ENCODE measurements at regions not wholly inside any gene's neighbourhood (a gene's known extent, or its start where the extent isn't known, plus 50 kb on each side); places are given as distances from the start of the nearest gene placed in this dataset.

- H3K27me3 ChIP-seq (ENCODE audit: control insufficient read depth, insufficient read depth, low read length), result no peaks in the 10 kb centered on the region
- no peak overlapping the region for H3K4me3 ChIP-seq (ENCODE audit: low read length)
- H3K36me3 ChIP-seq (ENCODE audit: control insufficient read depth, insufficient read depth, low read length), result no peaks in the 10 kb centered on the region
- H3K4me1 ChIP-seq (ENCODE audit: control insufficient read depth, insufficient read depth, low read length), result peaks cover 3% of the 10 kb centered on the region
- no peak overlapping the region for H3K9ac ChIP-seq (ENCODE audit: low read length)
- no peak overlapping the region for H3K27ac ChIP-seq (ENCODE audit: low read depth, low read length)
Measured at GRCh38 chr16:85984231-85984880, 85.4 kb downstream of the IRF8 start.

- no peaks in the 10 kb centered on the region for H3K27me3 ChIP-seq (ENCODE audit: control insufficient read depth, insufficient read depth, low read length)
- H3K27ac ChIP-seq (ENCODE audit: low read depth, low read length), result no peak overlapping the region
- H3K4me1 ChIP-seq (ENCODE audit: control insufficient read depth, insufficient read depth, low read length), result peaks cover 3% of the 10 kb centered on the region
- H3K4me3 ChIP-seq (ENCODE audit: low read length), result peak overlapping the region; percentile 23
- H3K9ac ChIP-seq (ENCODE audit: low read length), result no peak overlapping the region
- no peaks in the 10 kb centered on the region for H3K36me3 ChIP-seq (ENCODE audit: control insufficient read depth, insufficient read depth, low read length)
Measured at GRCh38 chr16:85984947-85985451, 86.0 kb downstream of the IRF8 start.

GRCh38 chr16:85986931-85987749 is 88.2 kb downstream of the IRF8 start:
- H3K9ac ChIP-seq (ENCODE audit: low read length), result no peak overlapping the region
- no peaks in the 10 kb centered on the region for H3K27me3 ChIP-seq (ENCODE audit: control insufficient read depth, insufficient read depth, low read length)
- peaks cover 3% of the 10 kb centered on the region for H3K4me1 ChIP-seq (ENCODE audit: control insufficient read depth, insufficient read depth, low read length)

GRCh38 chr16:85987750-85988078 is 88.8 kb downstream of the IRF8 start:
- Histone ChIP-seq H3K4me3 (ENCODE audit: low read length) (no peak overlapping the region), H3K27me3 (ENCODE audit: control insufficient read depth, insufficient read depth, low read length) (no peaks in the 10 kb centered on the region), H3K4me1 (ENCODE audit: control insufficient read depth, insufficient read depth, low read length) (peaks cover 3% of the 10 kb centered on the region), H3K27ac (ENCODE audit: low read depth, low read length) (no peak overlapping the region), H3K36me3 (ENCODE audit: control insufficient read depth, insufficient read depth, low read length) (no peaks in the 10 kb centered on the region), H3K9ac (ENCODE audit: low read length) (no peak overlapping the region)

More at GRCh38 chr16:85986931-85987749, 88.2 kb downstream of the IRF8 start:
- no peak overlapping the region for H3K27ac ChIP-seq (ENCODE audit: low read depth, low read length)
- H3K4me3 ChIP-seq (ENCODE audit: low read length), result peak overlapping the region; percentile 17
- no peaks in the 10 kb centered on the region for H3K36me3 ChIP-seq (ENCODE audit: control insufficient read depth, insufficient read depth, low read length)

GRCh38 chr16:85988306-85988705 is 89.3 kb downstream of the IRF8 start:
- Histone ChIP-seq H3K9ac (ENCODE audit: low read length) (no peak overlapping the region), H3K4me1 (ENCODE audit: control insufficient read depth, insufficient read depth, low read length) (peaks cover 3% of the 10 kb centered on the region), H3K27ac (ENCODE audit: low read depth, low read length) (no peak overlapping the region), H3K27me3 (ENCODE audit: control insufficient read depth, insufficient read depth, low read length) (no peaks in the 10 kb centered on the region), H3K4me3 (ENCODE audit: low read length) (no peak overlapping the region), H3K36me3 (ENCODE audit: control insufficient read depth, insufficient read depth, low read length) (no peaks in the 10 kb centered on the region)

- Histone ChIP-seq H3K4me1 (ENCODE audit: control insufficient read depth, insufficient read depth, low read length) (peaks cover 3% of the 10 kb centered on the region), H3K27me3 (ENCODE audit: control insufficient read depth, insufficient read depth, low read length) (no peaks in the 10 kb centered on the region), H3K4me3 (ENCODE audit: low read length) (no peak overlapping the region), H3K36me3 (ENCODE audit: control insufficient read depth, insufficient read depth, low read length) (no peaks in the 10 kb centered on the region), H3K9ac (ENCODE audit: low read length) (no peak overlapping the region), H3K27ac (ENCODE audit: low read depth, low read length) (no peak overlapping the region)
Measured at GRCh38 chr16:85988723-85989313, 89.9 kb downstream of the IRF8 start.

GRCh38 chr16:85989376-85989775 is 90.4 kb downstream of the IRF8 start:
- peaks cover 3% of the 10 kb centered on the region for H3K4me1 ChIP-seq (ENCODE audit: control insufficient read depth, insufficient read depth, low read length)
- H3K27ac ChIP-seq (ENCODE audit: low read depth, low read length), result no peak overlapping the region
- H3K9ac ChIP-seq (ENCODE audit: low read length), result no peak overlapping the region
- no peaks in the 10 kb centered on the region for H3K36me3 ChIP-seq (ENCODE audit: control insufficient read depth, insufficient read depth, low read length)
- no peak overlapping the region for H3K4me3 ChIP-seq (ENCODE audit: low read length)
- no peaks in the 10 kb centered on the region for H3K27me3 ChIP-seq (ENCODE audit: control insufficient read depth, insufficient read depth, low read length)

- H3K4me1 ChIP-seq (ENCODE audit: control insufficient read depth, insufficient read depth, low read length), result peaks cover 2% of the 10 kb centered on the region
- H3K4me3 ChIP-seq (ENCODE audit: low read length), result no peak overlapping the region
- no peak overlapping the region for H3K27ac ChIP-seq (ENCODE audit: low read depth, low read length)
- no peaks in the 10 kb centered on the region for H3K36me3 ChIP-seq (ENCODE audit: control insufficient read depth, insufficient read depth, low read length)
- no peaks in the 10 kb centered on the region for H3K27me3 ChIP-seq (ENCODE audit: control insufficient read depth, insufficient read depth, low read length)
- no peak overlapping the region for H3K9ac ChIP-seq (ENCODE audit: low read length)
Measured at GRCh38 chr16:85989863-85990643, 91.1 kb downstream of the IRF8 start.

GRCh38 chr16:85990861-85991301 is 91.9 kb downstream of the IRF8 start:
- no peaks in the 10 kb centered on the region for H3K4me1 ChIP-seq (ENCODE audit: control insufficient read depth, insufficient read depth, low read length)
- no peak overlapping the region for H3K27ac ChIP-seq (ENCODE audit: low read depth, low read length)
- no peaks in the 10 kb centered on the region for H3K36me3 ChIP-seq (ENCODE audit: control insufficient read depth, insufficient read depth, low read length)
- H3K4me3 ChIP-seq (ENCODE audit: low read length), result no peak overlapping the region
- H3K27me3 ChIP-seq (ENCODE audit: control insufficient read depth, insufficient read depth, low read length), result no peaks in the 10 kb centered on the region
- H3K9ac ChIP-seq (ENCODE audit: low read length), result no peak overlapping the region

GRCh38 chr16:85991425-85991824 is 92.5 kb downstream of the IRF8 start:
- Histone ChIP-seq H3K4me3 (ENCODE audit: low read length) (no peak overlapping the region), H3K36me3 (ENCODE audit: control insufficient read depth, insufficient read depth, low read length) (no peaks in the 10 kb centered on the region), H3K27ac (ENCODE audit: low read depth, low read length) (no peak overlapping the region), H3K4me1 (ENCODE audit: control insufficient read depth, insufficient read depth, low read length) (no peaks in the 10 kb centered on the region), H3K9ac (ENCODE audit: low read length) (no peak overlapping the region), H3K27me3 (ENCODE audit: control insufficient read depth, insufficient read depth, low read length) (no peaks in the 10 kb centered on the region)

- H3K27me3 ChIP-seq (ENCODE audit: control insufficient read depth, insufficient read depth, low read length), result peaks cover 2% of the 10 kb centered on the region
- H3K4me3 ChIP-seq (ENCODE audit: low read length), result no peak overlapping the region
- H3K4me1 ChIP-seq (ENCODE audit: control insufficient read depth, insufficient read depth, low read length), result no peaks in the 10 kb centered on the region
- H3K36me3 ChIP-seq (ENCODE audit: control insufficient read depth, insufficient read depth, low read length), result no peaks in the 10 kb centered on the region
- H3K9ac ChIP-seq (ENCODE audit: low read length), result no peak overlapping the region
- H3K27ac ChIP-seq (ENCODE audit: low read depth, low read length), result no peak overlapping the region
Measured at GRCh38 chr16:85991856-85992255, 92.9 kb downstream of the IRF8 start.

GRCh38 chr16:85992359-85992758 is 93.4 kb downstream of the IRF8 start:
- peaks cover 2% of the 10 kb centered on the region for H3K27me3 ChIP-seq (ENCODE audit: control insufficient read depth, insufficient read depth, low read length)
- no peaks in the 10 kb centered on the region for H3K4me1 ChIP-seq (ENCODE audit: control insufficient read depth, insufficient read depth, low read length)
- H3K4me3 ChIP-seq (ENCODE audit: low read length), result no peak overlapping the region
- H3K9ac ChIP-seq (ENCODE audit: low read length), result no peak overlapping the region
- H3K36me3 ChIP-seq (ENCODE audit: control insufficient read depth, insufficient read depth, low read length), result no peaks in the 10 kb centered on the region
- H3K27ac ChIP-seq (ENCODE audit: low read depth, low read length), result no peak overlapping the region

Data from rectal smooth muscle tissue (tissue), 1 donor.